ENCODE measurements at regions not wholly inside any gene's neighbourhood (a gene's known extent, or its start where the extent isn't known, plus 50 kb on each side); places are given as distances from the start of the nearest gene placed in this dataset.

GRCh38 chr5:63111891-63112290, 533.3 kb downstream of the LRRC70 start:
- H3K4me1 ChIP-seq (ENCODE audit: control insufficient read depth in 1 of 2, low read depth in 2 of 2) = no peaks in the 10 kb centered on the region
- TF ChIP-seq CTCF (IDR thresholded peaks at IDR 0.05) = no peak
- no peaks in the 10 kb centered on the region for H3K9me3 ChIP-seq
- H3K4me3 ChIP-seq = no peak overlapping the region
- H3K27ac ChIP-seq = no peak overlapping the region
- ATAC-seq (ENCODE audit: insufficient number of reproducible peaks, low FRiP score, low read depth) (no peak), DNase-seq (ENCODE audit: low spot score) (no peak)
- H3K36me3 ChIP-seq = no peaks in the 10 kb centered on the region
- H3K27me3 ChIP-seq (replicated peaks; ENCODE audit: insufficient read depth) = no peaks in the 10 kb centered on the region

- Histone ChIP-seq H3K36me3 (no peaks in the 10 kb centered on the region), H3K4me1 (ENCODE audit: control insufficient read depth in 1 of 2, low read depth in 2 of 2) (no peaks in the 10 kb centered on the region), H3K27me3 (replicated peaks; ENCODE audit: insufficient read depth) (no peaks in the 10 kb centered on the region), H3K4me3 (no peak overlapping the region), H3K27ac (no peak overlapping the region), H3K9me3 (no peaks in the 10 kb centered on the region)
- no peak for TF ChIP-seq CTCF (IDR thresholded peaks at IDR 0.05)
- ATAC-seq (ENCODE audit: insufficient number of reproducible peaks, low FRiP score, low read depth) (no peak), DNase-seq (ENCODE audit: low spot score) (no peak)
Measured at GRCh38 chr5:63101870-63102269, 523.3 kb downstream of the LRRC70 start.

GRCh38 chr5:63097286-63097685, 518.7 kb downstream of the LRRC70 start:
- no peak for DNase-seq (ENCODE audit: low spot score)
- no peak for TF ChIP-seq CTCF (IDR thresholded peaks at IDR 0.05)
- H3K27ac ChIP-seq = no peak overlapping the region
- H3K36me3 ChIP-seq = no peaks in the 10 kb centered on the region
- H3K27me3 ChIP-seq (replicated peaks; ENCODE audit: insufficient read depth) = no peaks in the 10 kb centered on the region
- no peak for ATAC-seq (ENCODE audit: insufficient number of reproducible peaks, low FRiP score, low read depth)
- no peaks in the 10 kb centered on the region for H3K4me1 ChIP-seq (ENCODE audit: control insufficient read depth in 1 of 2, low read depth in 2 of 2)
- H3K9me3 ChIP-seq = no peaks in the 10 kb centered on the region
- no peak overlapping the region for H3K4me3 ChIP-seq

- no peak overlapping the region for H3K4me3 ChIP-seq
- DNase-seq (ENCODE audit: low spot score) (no peak), ATAC-seq (ENCODE audit: insufficient number of reproducible peaks, low FRiP score, low read depth) (no peak)
Measured at GRCh38 chr5:63094730-63095129, 516.1 kb downstream of the LRRC70 start.

GRCh38 chr5:63089147-63089546, 510.5 kb downstream of the LRRC70 start:
- no peaks in the 10 kb centered on the region for H3K36me3 ChIP-seq
- ATAC-seq (ENCODE audit: insufficient number of reproducible peaks, low FRiP score, low read depth) (no peak), DNase-seq (ENCODE audit: low spot score) (no peak)
- H3K27ac ChIP-seq = no peak overlapping the region
- H3K27me3 ChIP-seq (replicated peaks; ENCODE audit: insufficient read depth) = no peaks in the 10 kb centered on the region
- no peak overlapping the region for H3K4me3 ChIP-seq
- no peaks in the 10 kb centered on the region for H3K4me1 ChIP-seq (ENCODE audit: control insufficient read depth in 1 of 2, low read depth in 2 of 2)
- no peaks in the 10 kb centered on the region for H3K9me3 ChIP-seq
- TF ChIP-seq CTCF (IDR thresholded peaks at IDR 0.05) = no peak

More at GRCh38 chr5:63094730-63095129, 516.1 kb downstream of the LRRC70 start:
- Histone ChIP-seq H3K36me3 (no peaks in the 10 kb centered on the region), H3K9me3 (no peaks in the 10 kb centered on the region), H3K4me1 (ENCODE audit: control insufficient read depth in 1 of 2, low read depth in 2 of 2) (no peaks in the 10 kb centered on the region), H3K27ac (no peak overlapping the region), H3K27me3 (replicated peaks; ENCODE audit: insufficient read depth) (no peaks in the 10 kb centered on the region)
- TF ChIP-seq CTCF (IDR thresholded peaks at IDR 0.05) = no peak
